ENCODE measurements at regions not wholly inside any gene's neighbourhood (a gene's known extent, or its start where the extent isn't known, plus 50 kb on each side); places are given as distances from the start of the nearest gene placed in this dataset.

GRCh38 chr21:20511216-20511880, 486.9 kb upstream of the NCAM2 start:
- no peak overlapping the region for H3K4me3 ChIP-seq (ENCODE audit: low read depth, low read length)
- H3K9me3 ChIP-seq (ENCODE audit: control insufficient read depth, insufficient read depth, low read length) = peaks cover 27% of the 10 kb centered on the region
- TF ChIP-seq CTCF (IDR thresholded peaks at IDR 0.05; ENCODE audit: low read depth, low read length) = no peak
- no peaks in the 10 kb centered on the region for H3K27me3 ChIP-seq (ENCODE audit: control insufficient read depth, insufficient read depth, low read length)
- DNase-seq (ENCODE audit: low read depth, low spot score) = no peak
- ChIA-PET POLR2A (no interaction called here), CTCF (no interaction called here)
- H3K27ac ChIP-seq (ENCODE audit: low read depth, low read length) = no peak overlapping the region

DNA sequence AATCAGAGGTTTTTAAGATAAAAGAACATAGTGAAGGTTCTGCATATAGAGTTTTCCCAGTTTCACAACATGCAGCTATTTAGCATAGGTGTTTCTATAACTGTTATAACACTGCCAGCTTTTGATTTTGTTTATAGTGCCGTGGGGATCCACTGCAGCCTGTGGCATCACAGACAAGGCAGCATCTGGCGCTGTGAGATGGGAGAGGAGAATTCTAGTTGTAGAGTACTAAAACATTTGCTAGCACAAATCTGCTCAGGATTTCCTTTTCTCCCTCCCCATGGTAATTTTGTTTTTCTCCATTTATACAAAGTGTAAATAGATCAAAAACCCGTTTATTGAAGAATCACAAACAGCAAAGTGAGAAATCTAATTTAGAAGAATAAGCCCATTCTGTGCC, 482.8 kb upstream of the NCAM2 start:
- no peaks in the 10 kb centered on the region for H3K27me3 ChIP-seq (ENCODE audit: control insufficient read depth, insufficient read depth, low read length)
- no peak for TF ChIP-seq CTCF (IDR thresholded peaks at IDR 0.05; ENCODE audit: low read depth, low read length)
- H3K9me3 ChIP-seq (ENCODE audit: control insufficient read depth, insufficient read depth, low read length) = peaks cover 12% of the 10 kb centered on the region
- POLR2A ChIA-PET = no interaction called here
- DNase-seq (ENCODE audit: low read depth, low spot score) = no peak
- no peak overlapping the region for H3K4me3 ChIP-seq (ENCODE audit: low read depth, low read length)
- CTCF ChIA-PET = no interaction called here
- no peak overlapping the region for H3K27ac ChIP-seq (ENCODE audit: low read depth, low read length)

- Histone ChIP-seq H3K9me3 (ENCODE audit: control insufficient read depth, insufficient read depth, low read length) (peaks cover 4% of the 10 kb centered on the region), H3K4me3 (ENCODE audit: low read depth, low read length) (no peak overlapping the region), H3K27me3 (ENCODE audit: control insufficient read depth, insufficient read depth, low read length) (no peaks in the 10 kb centered on the region), H3K27ac (ENCODE audit: low read depth, low read length) (no peak overlapping the region)
- ChIA-PET CTCF (no interaction called here), POLR2A (no interaction called here)
- no peak for TF ChIP-seq CTCF (IDR thresholded peaks at IDR 0.05; ENCODE audit: low read depth, low read length)
- no peak for DNase-seq (ENCODE audit: low read depth, low spot score)
These were observed 479.1 kb upstream of the NCAM2 start for GRCh38 chr21:20519076-20519475.

- POLR2A ChIA-PET = no interaction called here
These were observed 475.6 kb upstream of the NCAM2 start for GRCh38 chr21:20522611-20523010.

GRCh38 chr21:20523191-20523590, 475.0 kb upstream of the NCAM2 start:
- DNase-seq (ENCODE audit: low read depth, low spot score) = no peak
- peaks cover 5% of the 10 kb centered on the region for H3K9me3 ChIP-seq (ENCODE audit: control insufficient read depth, insufficient read depth, low read length)
- no peak overlapping the region for H3K4me3 ChIP-seq (ENCODE audit: low read depth, low read length)
- H3K27ac ChIP-seq (ENCODE audit: low read depth, low read length) = no peak overlapping the region
- no peaks in the 10 kb centered on the region for H3K27me3 ChIP-seq (ENCODE audit: control insufficient read depth, insufficient read depth, low read length)
- no peak for TF ChIP-seq CTCF (IDR thresholded peaks at IDR 0.05; ENCODE audit: low read depth, low read length)
- CTCF ChIA-PET = no interaction called here
- POLR2A ChIA-PET = no interaction called here

More at GRCh38 chr21:20522611-20523010, 475.6 kb upstream of the NCAM2 start:
- H3K9me3 ChIP-seq (ENCODE audit: control insufficient read depth, insufficient read depth, low read length) = peaks cover 7% of the 10 kb centered on the region
- no peak for DNase-seq (ENCODE audit: low read depth, low spot score)
- no peak for TF ChIP-seq CTCF (IDR thresholded peaks at IDR 0.05; ENCODE audit: low read depth, low read length)
- H3K4me3 ChIP-seq (ENCODE audit: low read depth, low read length) = no peak overlapping the region
- no peaks in the 10 kb centered on the region for H3K27me3 ChIP-seq (ENCODE audit: control insufficient read depth, insufficient read depth, low read length)
- CTCF ChIA-PET = no interaction called here
- H3K27ac ChIP-seq (ENCODE audit: low read depth, low read length) = no peak overlapping the region

Measured in AG04450 (cell line).